Calu3 (cell line): ENCODE measurements at regions not wholly inside any gene's neighbourhood (a gene's known extent, or its start where the extent isn't known, plus 50 kb on each side); places are given as distances from the start of the nearest gene placed in this dataset.

Experiments used
- BruUV-seq: library from RNA; stranded (reverse); fragments of 400-500 nt; replicated peaks from 2 replicates; lab custom pipeline; 2021; lab: Mats Ljungman, UMichigan
- CTCF ChIA-PET: fragments of 300-600 bp; sonication (Branson Sonifier 250); formaldehyde crosslinking; loops from one replicate; lab custom pipeline; 2022; ENCODE audit warnings: antibody characterized with exemption; lab: Charles Lee
- DNase-seq: peaks from one replicate; pipeline ENCODE4 v3.0.0; 2022
- H3K27ac Mint-ChIP-seq: one replicate; pipeline ENCODE4 v1.8.0; 2022; ENCODE audit warnings: mixed read lengths; ENCODE audit not compliant: unreplicated experiment
- H3K27me3 Mint-ChIP-seq: one replicate; pipeline ENCODE4 v1.8.0; 2022; ENCODE audit warnings: mixed read lengths; ENCODE audit not compliant: unreplicated experiment
- H3K36me3 Mint-ChIP-seq: one replicate; pipeline ENCODE4 v1.8.0; 2022; ENCODE audit warnings: mild to moderate bottlenecking, moderate library complexity, mixed read lengths; ENCODE audit not compliant: insufficient read depth, unreplicated experiment
- H3K4me1 Mint-ChIP-seq: one replicate; pipeline ENCODE4 v1.8.0; 2022; ENCODE audit warnings: mild to moderate bottlenecking, low read depth, mixed read lengths; ENCODE audit not compliant: unreplicated experiment
- H3K4me3 Mint-ChIP-seq: one replicate; pipeline ENCODE4 v1.8.0; 2022; ENCODE audit warnings: mild to moderate bottlenecking, low read depth, moderate library complexity, mixed read lengths; ENCODE audit not compliant: unreplicated experiment
- H3K9me3 Mint-ChIP-seq: one replicate; pipeline ENCODE4 v1.8.0; 2022; ENCODE audit warnings: low read depth, mixed read lengths; ENCODE audit not compliant: unreplicated experiment
- CTCF ChIP-seq: fragments of 200-600 bp; IDR thresholded peaks from one replicate; pipeline ENCODE4 v1.8.0; 2022; ENCODE audit warnings: antibody characterized with exemption; ENCODE audit not compliant: unreplicated experiment
- intact Hi-C: fragments of 100-400 bp; cut with micrococcal nuclease; formaldehyde crosslinking; loops from one replicate; pipeline ENCODE4 v1.10.0; 2022; ENCODE audit not compliant: unreplicated experiment

GRCh38 chr14:97536421-97536820, 739.2 kb downstream of the VRK1 start:
- BruUV-seq, result no TSS peak
- TF ChIP-seq CTCF, result no peak
- DNase-seq, result no peak
- CTCF ChIA-PET, result no interaction called here
- H3K27ac Mint-ChIP-seq, result no peak overlapping the region
- intact Hi-C loops, result no loop called here
- H3K4me1 Mint-ChIP-seq, result no peaks in the 10 kb centered on the region
- peaks cover 21% of the 10 kb centered on the region for H3K9me3 Mint-ChIP-seq
- H3K36me3 Mint-ChIP-seq, result no peaks in the 10 kb centered on the region
- no peak overlapping the region for H3K4me3 Mint-ChIP-seq
- H3K27me3 Mint-ChIP-seq, result no peaks in the 10 kb centered on the region

GRCh38 chr14:97538749-97539410, 741.7 kb downstream of the VRK1 start:
- H3K4me1 Mint-ChIP-seq, result no peaks in the 10 kb centered on the region
- no peak for TF ChIP-seq CTCF
- intact Hi-C loops, result no loop called here
- CTCF ChIA-PET, result no interaction called here
- H3K9me3 Mint-ChIP-seq, result peaks cover 15% of the 10 kb centered on the region
- H3K27ac Mint-ChIP-seq, result no peak overlapping the region
- H3K27me3 Mint-ChIP-seq, result no peaks in the 10 kb centered on the region
- no peak overlapping the region for H3K4me3 Mint-ChIP-seq
- no peak for DNase-seq
- H3K36me3 Mint-ChIP-seq, result no peaks in the 10 kb centered on the region
- BruUV-seq, result no TSS peak

GRCh38 chr14:97539411-97539795, 742.2 kb downstream of the VRK1 start:
- H3K27ac Mint-ChIP-seq, result no peak overlapping the region
- H3K4me1 Mint-ChIP-seq, result no peaks in the 10 kb centered on the region
- no peaks in the 10 kb centered on the region for H3K27me3 Mint-ChIP-seq
- no peak for DNase-seq
- intact Hi-C loops, result no loop called here
- peaks cover 15% of the 10 kb centered on the region for H3K9me3 Mint-ChIP-seq
- CTCF ChIA-PET, result no interaction called here
- TF ChIP-seq CTCF, result no peak
- BruUV-seq, result no TSS peak
- no peak overlapping the region for H3K4me3 Mint-ChIP-seq
- no peaks in the 10 kb centered on the region for H3K36me3 Mint-ChIP-seq

GRCh38 chr14:97539884-97540283, 742.7 kb downstream of the VRK1 start:
- no peak for TF ChIP-seq CTCF
- Mint-ChIP-seq H3K27ac (no peak overlapping the region), H3K4me3 (no peak overlapping the region), H3K36me3 (no peaks in the 10 kb centered on the region), H3K9me3 (peaks cover 15% of the 10 kb centered on the region), H3K4me1 (no peaks in the 10 kb centered on the region), H3K27me3 (no peaks in the 10 kb centered on the region)
- no peak for DNase-seq
- BruUV-seq, result no TSS peak
- CTCF ChIA-PET, result no interaction called here
- intact Hi-C loops, result no loop called here
